ENCODE measurements at regions not wholly inside any gene's neighbourhood (a gene's known extent, or its start where the extent isn't known, plus 50 kb on each side); places are given as distances from the start of the nearest gene placed in this dataset.

DNA sequence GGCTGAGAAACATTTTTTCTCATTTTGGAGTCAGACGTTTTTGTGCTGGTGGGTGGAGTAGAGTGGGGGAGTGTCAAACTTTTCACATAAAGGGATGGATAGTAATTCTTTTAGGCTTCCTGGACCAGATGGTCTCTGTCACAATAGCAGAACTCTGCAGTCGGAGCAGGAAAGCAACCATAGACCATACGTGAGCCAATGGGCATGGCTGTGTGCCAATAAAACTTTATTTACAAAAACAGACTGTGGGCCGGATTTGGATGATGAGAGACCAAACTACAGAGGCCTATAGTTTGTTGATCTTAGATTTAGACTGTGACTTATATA is 70.8 kb upstream of the SLC22A23 start:
- TF ChIP-seq POLR2AphosphoS5 (IDR thresholded peaks at IDR 0.05; ENCODE audit: borderline replicate concordance, low read depth, low read length) (no peak), EZH2 (IDR thresholded peaks at IDR 0.05) (no peak)
